BE2C (cell line): ENCODE measurements at regions not wholly inside any gene's neighbourhood (a gene's known extent, or its start where the extent isn't known, plus 50 kb on each side); places are given as distances from the start of the nearest gene placed in this dataset.

ENCODE experiments used
- DNase-seq: peaks from one replicate; pipeline ENCODE4 v3.0.0-alpha.2; 2020
- H3K27me3 ChIP-seq: fragments of 250-450 bp; sonication (Bioruptor Pico); 2 replicates; pipeline ENCODE4 v1.5.1; 2020; ENCODE audit warnings: mild to moderate bottlenecking
- H3K36me3 ChIP-seq: fragments of 250-450 bp; sonication (Bioruptor Pico); 2 replicates; pipeline ENCODE4 v1.5.1; 2020; ENCODE audit warnings: mild to moderate bottlenecking
- H3K4me1 ChIP-seq: fragments of 250-450 bp; sonication (Bioruptor Pico); 2 replicates; pipeline ENCODE4 v1.5.1; 2020
- H3K4me3 ChIP-seq: 2 replicates; pipeline ENCODE4 v1.5.1; 2011; ENCODE audit warnings: low read depth, low read length
- H3K9me3 ChIP-seq: fragments of 250-450 bp; sonication (Bioruptor Pico); 2 replicates; pipeline ENCODE4 v1.5.1; 2020
- TF ChIP-seq, protein P1 (sequence below): IDR thresholded peaks from 2 replicates; pipeline ENCODE4 v1.5.1; 2012; ENCODE audit warnings: mild to moderate bottlenecking, low read depth, low read length

DNA sequence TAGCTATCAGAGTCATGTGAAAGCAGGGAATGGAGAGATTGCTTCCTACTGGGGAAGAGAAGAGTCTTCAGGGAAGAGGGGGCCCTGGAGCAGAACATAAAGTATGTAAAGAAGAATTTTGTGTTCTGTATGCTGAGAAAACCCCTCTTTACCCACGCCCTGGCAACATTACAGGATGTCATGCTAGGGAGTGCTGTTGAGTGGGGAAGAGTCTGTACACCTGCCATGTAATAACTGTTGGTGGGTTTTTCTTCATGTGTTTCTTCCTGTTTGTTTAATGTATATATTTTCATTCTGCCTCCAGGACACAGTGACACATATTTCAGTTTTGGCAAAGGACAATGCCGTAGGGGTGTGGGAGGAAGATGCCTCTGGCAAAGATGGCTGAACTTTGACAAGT lies 122.8 kb upstream of the LPP start:
- TF ChIP-seq, protein P1, sequence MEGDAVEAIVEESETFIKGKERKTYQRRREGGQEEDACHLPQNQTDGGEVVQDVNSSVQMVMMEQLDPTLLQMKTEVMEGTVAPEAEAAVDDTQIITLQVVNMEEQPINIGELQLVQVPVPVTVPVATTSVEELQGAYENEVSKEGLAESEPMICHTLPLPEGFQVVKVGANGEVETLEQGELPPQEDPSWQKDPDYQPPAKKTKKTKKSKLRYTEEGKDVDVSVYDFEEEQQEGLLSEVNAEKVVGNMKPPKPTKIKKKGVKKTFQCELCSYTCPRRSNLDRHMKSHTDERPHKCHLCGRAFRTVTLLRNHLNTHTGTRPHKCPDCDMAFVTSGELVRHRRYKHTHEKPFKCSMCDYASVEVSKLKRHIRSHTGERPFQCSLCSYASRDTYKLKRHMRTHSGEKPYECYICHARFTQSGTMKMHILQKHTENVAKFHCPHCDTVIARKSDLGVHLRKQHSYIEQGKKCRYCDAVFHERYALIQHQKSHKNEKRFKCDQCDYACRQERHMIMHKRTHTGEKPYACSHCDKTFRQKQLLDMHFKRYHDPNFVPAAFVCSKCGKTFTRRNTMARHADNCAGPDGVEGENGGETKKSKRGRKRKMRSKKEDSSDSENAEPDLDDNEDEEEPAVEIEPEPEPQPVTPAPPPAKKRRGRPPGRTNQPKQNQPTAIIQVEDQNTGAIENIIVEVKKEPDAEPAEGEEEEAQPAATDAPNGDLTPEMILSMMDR = no peak
- H3K27me3 ChIP-seq = no peaks in the 10 kb centered on the region
- H3K36me3 ChIP-seq = no peaks in the 10 kb centered on the region
- no peak for DNase-seq
- H3K9me3 ChIP-seq = no peaks in the 10 kb centered on the region
- no peak overlapping the region for H3K4me3 ChIP-seq
- no peaks in the 10 kb centered on the region for H3K4me1 ChIP-seq

DNA sequence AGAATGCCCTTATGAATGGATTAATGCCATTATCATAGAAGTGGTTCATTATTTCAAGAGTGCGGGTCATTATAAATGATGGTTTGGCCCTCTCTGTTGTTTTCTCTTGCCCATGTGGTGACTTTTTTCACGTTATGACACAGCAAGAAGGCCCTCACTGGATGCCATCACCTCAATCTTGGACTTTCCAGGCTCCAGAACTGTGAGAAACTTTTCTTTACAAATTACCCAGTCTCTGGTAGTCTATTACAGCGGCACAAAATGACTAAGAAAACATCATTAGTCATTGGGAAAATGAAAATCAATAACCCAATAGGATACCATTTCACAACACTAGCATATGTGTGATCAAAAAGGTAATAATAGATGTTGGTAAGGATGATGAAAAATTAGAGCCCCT lies 119.0 kb upstream of the LPP start:
- H3K9me3 ChIP-seq = no peaks in the 10 kb centered on the region
- H3K4me1 ChIP-seq = no peaks in the 10 kb centered on the region
- H3K36me3 ChIP-seq = no peaks in the 10 kb centered on the region
- TF ChIP-seq, protein P1 = no peak
- H3K27me3 ChIP-seq = no peaks in the 10 kb centered on the region
- no peak for DNase-seq
- no peak overlapping the region for H3K4me3 ChIP-seq

DNA sequence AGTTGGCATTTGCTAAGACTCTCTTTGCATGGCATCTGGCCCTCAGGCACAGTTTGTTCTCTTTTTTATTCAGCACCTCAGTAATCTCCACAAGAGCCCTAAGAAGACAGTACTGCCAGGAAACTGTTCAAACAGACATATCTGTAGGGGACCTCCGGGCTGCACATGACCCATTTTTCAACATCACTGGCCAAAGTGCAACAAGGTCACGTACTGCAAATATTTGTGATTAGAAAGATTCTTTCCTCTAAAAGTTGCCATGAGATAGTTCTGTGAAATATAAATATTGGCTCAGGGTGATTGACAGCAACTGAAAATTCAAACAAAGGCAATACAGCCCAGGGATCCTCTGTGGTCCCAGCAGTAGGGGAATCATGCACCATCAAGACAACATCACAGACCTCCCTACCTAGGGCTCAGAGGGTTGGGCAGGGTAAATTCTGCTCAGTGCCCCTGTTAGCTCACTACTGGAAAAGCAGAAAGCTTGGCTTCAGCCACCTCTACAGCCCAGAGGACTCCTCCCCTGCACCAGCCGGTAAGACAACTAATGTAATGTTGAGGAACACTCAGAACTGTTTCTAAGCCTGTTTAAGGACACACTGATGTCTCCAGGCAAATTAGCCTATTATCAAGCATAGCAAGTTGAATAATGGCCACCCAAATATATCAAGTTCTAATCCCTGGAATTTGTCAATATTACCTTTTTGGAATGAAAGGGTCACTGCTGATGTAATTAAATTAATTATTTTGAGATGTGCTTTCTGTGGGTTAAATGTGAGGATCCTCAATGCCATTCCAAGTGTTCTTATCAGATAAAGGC lies 117.4 kb upstream of the LPP start:
- Histone ChIP-seq H3K36me3 (no peaks in the 10 kb centered on the region), H3K27me3 (no peaks in the 10 kb centered on the region), H3K4me1 (no peaks in the 10 kb centered on the region), H3K4me3 (no peak overlapping the region), H3K9me3 (no peaks in the 10 kb centered on the region)
- no peak for DNase-seq
- TF ChIP-seq, protein P1 = no peak

DNA sequence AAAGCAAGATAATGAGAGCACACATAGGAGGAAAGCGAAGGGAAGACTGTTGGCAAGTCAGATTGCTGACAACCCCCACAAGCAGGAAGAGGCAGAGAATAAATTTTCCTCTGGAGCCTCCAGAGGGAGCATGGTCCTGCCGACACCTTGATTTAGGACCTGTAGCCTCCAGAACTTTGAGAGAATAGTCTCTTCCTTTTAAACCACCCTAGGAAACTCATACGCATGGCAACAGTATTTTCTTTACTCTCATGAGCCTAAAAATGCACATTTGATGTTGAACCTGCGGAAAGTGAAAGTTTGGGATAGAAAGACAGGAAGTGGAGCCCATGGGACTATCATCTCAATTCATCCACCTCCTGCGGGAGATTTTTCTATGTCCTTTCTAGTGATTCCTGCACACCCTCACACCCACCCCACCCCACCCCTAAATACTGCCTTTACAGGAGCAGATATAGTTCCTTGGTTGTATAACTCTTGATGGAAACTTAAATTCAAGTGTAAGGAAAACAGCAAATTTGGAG lies 116.7 kb upstream of the LPP start:
- TF ChIP-seq, protein P1 = peak; percentile 43
- H3K4me3 ChIP-seq = no peak overlapping the region
- DNase-seq = no peak

DNA sequence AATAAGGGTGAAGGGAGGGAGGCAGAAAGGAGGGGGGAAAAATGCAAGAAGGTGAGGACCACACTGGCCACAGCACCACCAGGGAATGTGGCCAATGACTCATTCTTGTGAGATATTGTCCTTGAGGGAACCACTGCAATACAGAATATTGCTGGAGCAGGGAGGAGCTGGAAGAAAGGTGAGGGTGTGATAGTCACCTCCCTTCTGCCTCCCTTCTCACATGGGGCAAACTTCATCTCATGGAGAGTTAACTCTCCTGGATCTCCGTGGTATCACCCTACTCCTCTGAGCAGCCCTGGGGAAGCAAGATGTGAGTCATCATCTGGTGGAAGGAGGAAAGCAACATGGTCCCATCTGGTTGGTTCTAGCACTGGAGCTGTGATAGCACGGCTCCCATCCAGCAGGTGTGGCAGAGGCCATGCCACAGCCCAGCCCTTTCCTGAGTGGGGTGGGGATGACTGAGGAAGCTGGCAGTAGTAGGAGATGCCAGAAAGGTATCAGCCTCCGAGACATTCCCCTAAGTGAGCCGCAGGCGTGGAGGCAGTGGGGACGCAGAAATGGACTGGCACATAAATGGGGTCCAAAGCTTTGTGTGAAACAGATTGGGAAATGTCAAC lies 115.9 kb upstream of the LPP start:
- H3K27me3 ChIP-seq = no peaks in the 10 kb centered on the region
- no peak for DNase-seq
- TF ChIP-seq, protein P1 = no peak
- no peaks in the 10 kb centered on the region for H3K9me3 ChIP-seq
- H3K4me1 ChIP-seq = no peaks in the 10 kb centered on the region
- H3K4me3 ChIP-seq = no peak overlapping the region
- no peaks in the 10 kb centered on the region for H3K36me3 ChIP-seq

More for the DNA sequence above, 116.7 kb upstream of the LPP start:
- no peaks in the 10 kb centered on the region for H3K36me3 ChIP-seq
- H3K9me3 ChIP-seq = no peaks in the 10 kb centered on the region
- H3K27me3 ChIP-seq = no peaks in the 10 kb centered on the region
- H3K4me1 ChIP-seq = no peaks in the 10 kb centered on the region

DNA sequence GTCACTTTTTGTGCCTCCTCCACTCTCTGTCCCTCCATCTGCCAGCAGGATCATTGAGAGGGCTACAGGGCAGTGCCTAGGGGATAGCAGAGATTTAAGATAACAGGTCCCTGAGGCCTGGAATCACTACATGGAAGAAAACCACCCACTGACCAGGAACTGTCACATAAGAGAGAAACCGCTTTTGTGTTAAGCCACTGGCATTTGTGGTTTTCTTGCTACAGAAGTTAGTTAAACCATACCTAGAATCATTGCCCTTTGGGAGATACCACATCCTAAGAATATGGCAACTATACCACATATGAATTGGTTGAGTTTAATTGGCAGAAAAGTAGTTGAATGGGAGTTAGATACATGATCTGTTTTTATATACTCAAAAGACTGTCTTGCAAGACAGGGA lies 112.8 kb upstream of the LPP start:
- no peaks in the 10 kb centered on the region for H3K4me1 ChIP-seq
- DNase-seq = no peak
- no peaks in the 10 kb centered on the region for H3K9me3 ChIP-seq
- no peaks in the 10 kb centered on the region for H3K27me3 ChIP-seq
- no peaks in the 10 kb centered on the region for H3K36me3 ChIP-seq
- TF ChIP-seq, protein P1 = no peak
- no peak overlapping the region for H3K4me3 ChIP-seq
